Suprapubic skin (tissue), 3 donors: ENCODE measurements at regions not wholly inside any gene's neighbourhood (a gene's known extent, or its start where the extent isn't known, plus 50 kb on each side); places are given as distances from the start of the nearest gene placed in this dataset.

Experiments used
- CTCF ChIP-seq, 2 donors: fragments of 200-600 bp in 1 of 2; fragments of 450-650 bp in 1 of 2; sonication (generic) in 1 of 2; IDR thresholded peaks; one replicate each; pipeline ENCODE4 v1.5.1; 2016 to 2019; ENCODE audit warnings: antibody characterized with exemption in 2 of 2, mild to moderate bottlenecking in 1 of 2, moderate library complexity in 1 of 2
- EP300 ChIP-seq: sonication (generic); formaldehyde crosslinking; IDR thresholded peaks from one replicate; pipeline ENCODE4 v1.6.1; 2017; ENCODE audit warnings: antibody characterized with exemption
- POLR2A ChIP-seq, 2 donors: fragments of 450-650 bp; IDR thresholded peaks; one replicate each; pipeline ENCODE4 v1.6.1; 2017; ENCODE audit warnings: antibody characterized with exemption in 2 of 2, mild to moderate bottlenecking in 2 of 2, moderate library complexity in 2 of 2

DNA sequence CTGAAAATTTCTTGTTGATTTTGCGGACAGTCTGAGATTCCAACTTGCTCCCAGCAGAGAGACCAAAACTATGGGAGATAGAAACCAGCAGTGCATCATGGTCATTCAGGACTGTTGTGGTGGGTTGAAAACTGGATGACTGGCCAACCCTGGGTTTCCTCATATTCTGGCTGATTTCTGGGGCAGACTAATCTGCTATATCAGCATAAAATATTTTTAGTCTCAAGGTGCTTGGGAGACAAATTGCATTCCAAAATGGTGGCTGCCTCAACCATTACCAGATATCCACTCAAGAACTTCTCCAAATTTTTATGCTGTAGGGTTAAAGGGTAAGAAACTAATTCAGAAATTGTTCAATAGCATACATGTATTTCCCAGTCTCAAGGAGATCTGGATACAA, 434.0 kb downstream of the BRINP3 start:
- TF ChIP-seq CTCF (IDR thresholded peaks at IDR 0.05) (no peak), EP300 (no peak), POLR2A (IDR thresholded peaks at IDR 0.05) (no peak)
